Activated CD4-positive, alpha-beta T cell treated with anti-CD3 and anti-CD28 coated beads, Interleukin-10, Interleukin-2, amounts not matched to agents 100 ng/mL and 50 ng/mL, durations not matched to agents 16 hours and 8 hours (primary cell): ENCODE measurements at regions not wholly inside any gene's neighbourhood (a gene's known extent, or its start where the extent isn't known, plus 50 kb on each side); places are given as distances from the start of the nearest gene placed in this dataset.
"Not testable (repeated sequence)": the region's sequence is repeated elsewhere in the genome, so short reads cannot be mapped to it uniquely, and the experiment has no call there.

ENCODE experiments used
- DNase-seq: peaks from one replicate; pipeline ENCODE4 v3.0.0-alpha.2; 2020

GRCh38 chr2:184268900-184269477, 329.3 kb upstream of the ZNF804A start:
- DNase-seq: no peak

- no peak for DNase-seq
Measured at GRCh38 chr2:184270660-184271059, 327.7 kb upstream of the ZNF804A start.

GRCh38 chr2:184272056-184272455, 326.3 kb upstream of the ZNF804A start:
- no peak for DNase-seq

- no peak for DNase-seq
Measured at GRCh38 chr2:184294831-184295230, 303.5 kb upstream of the ZNF804A start.

- DNase-seq: no peak
Measured at GRCh38 chr2:184297085-184297484, 301.2 kb upstream of the ZNF804A start.

GRCh38 chr2:184302506-184302905, 295.8 kb upstream of the ZNF804A start:
- no peak for DNase-seq

GRCh38 chr2:184304006-184304405, 294.3 kb upstream of the ZNF804A start:
- no peak for DNase-seq

- DNase-seq: no peak
Measured at GRCh38 chr2:184305105-184305504, 293.2 kb upstream of the ZNF804A start.

- no peak for DNase-seq
Measured at GRCh38 chr2:184308706-184309105, 289.6 kb upstream of the ZNF804A start.

GRCh38 chr2:184312970-184313369, 285.4 kb upstream of the ZNF804A start:
- DNase-seq: no peak

- no peak for DNase-seq
Measured at GRCh38 chr2:184314829-184315228, 283.5 kb upstream of the ZNF804A start.

- DNase-seq: no peak
Measured at GRCh38 chr2:184316921-184317320, 281.4 kb upstream of the ZNF804A start.

- DNase-seq: no peak
Measured at GRCh38 chr2:184322615-184323014, 275.7 kb upstream of the ZNF804A start.

- no peak for DNase-seq
Measured at GRCh38 chr2:184326066-184326465, 272.3 kb upstream of the ZNF804A start.

- DNase-seq: not testable (repeated sequence)
Measured at GRCh38 chr2:184327805-184328204, 270.5 kb upstream of the ZNF804A start.

- not testable (repeated sequence) for DNase-seq
Measured at GRCh38 chr2:184330561-184330960, 267.8 kb upstream of the ZNF804A start.

- no peak for DNase-seq
Measured at GRCh38 chr2:184336688-184337087, 261.6 kb upstream of the ZNF804A start.

- no peak for DNase-seq
Measured at GRCh38 chr2:184338771-184339170, 259.6 kb upstream of the ZNF804A start.

- DNase-seq: no peak
Measured at GRCh38 chr2:184339966-184340365, 258.4 kb upstream of the ZNF804A start.

GRCh38 chr2:184346338-184346862, 251.9 kb upstream of the ZNF804A start:
- no peak for DNase-seq

- no peak for DNase-seq
Measured at GRCh38 chr2:184351126-184351525, 247.2 kb upstream of the ZNF804A start.

GRCh38 chr2:184357033-184357432, 241.3 kb upstream of the ZNF804A start:
- no peak for DNase-seq

- DNase-seq: no peak
Measured at GRCh38 chr2:184359379-184359778, 238.9 kb upstream of the ZNF804A start.

- no peak for DNase-seq
Measured at GRCh38 chr2:184363213-184363612, 235.1 kb upstream of the ZNF804A start.

GRCh38 chr2:184367211-184367610, 231.1 kb upstream of the ZNF804A start:
- DNase-seq: no peak
